Fibroblast of lung (primary cell): ENCODE measurements at regions not wholly inside any gene's neighbourhood (a gene's known extent, or its start where the extent isn't known, plus 50 kb on each side); places are given as distances from the start of the nearest gene placed in this dataset.

Experiments used
- DNase-seq, 2 donors: peaks; one replicate each; pipeline versions ENCODE4 v3.0.0 to v3.0.0-alpha.2; 2010; ENCODE audit warnings: low read depth in 2 of 2
- H2AFZ ChIP-seq: 2 replicates; pipeline ENCODE4 v1.5.1; 2012; ENCODE audit warnings: low read length, control low read depth, inconsistent platforms
- H3K27ac ChIP-seq: 2 replicates; pipeline ENCODE4 v1.5.1; 2011; ENCODE audit warnings: low read length, control low read depth; ENCODE audit not compliant: insufficient read depth
- H3K27me3 ChIP-seq: 2 replicates; pipeline ENCODE4 v1.5.1; 2011; ENCODE audit warnings: mild to moderate bottlenecking, low read length; ENCODE audit not compliant: control insufficient read depth, insufficient read depth
- H3K36me3 ChIP-seq: 2 replicates; pipeline ENCODE4 v1.5.1; 2011; ENCODE audit warnings: low read length; ENCODE audit not compliant: control insufficient read depth, insufficient read depth
- H3K4me1 ChIP-seq: 2 replicates; pipeline ENCODE4 v1.5.1; 2011; ENCODE audit warnings: low read length; ENCODE audit not compliant: control insufficient read depth, insufficient read depth; ENCODE audit errors: extremely low read depth
- H3K4me2 ChIP-seq: 2 replicates; pipeline ENCODE4 v1.5.1; 2011; ENCODE audit warnings: low read length, control low read depth; ENCODE audit not compliant: insufficient read depth; ENCODE audit errors: extremely low read depth
- H3K4me3 ChIP-seq, 4 experiments: fragments of 200-600 bp in 1 of 4; sonication (generic) in 1 of 4; replicated peaks in 1 of 4; 2 replicates each; pipeline ENCODE4 v1.5.1; 2011 to 2016; ENCODE audit warnings: low read length in 4 of 4, low read depth in 3 of 4, mild to moderate bottlenecking in 3 of 4, control low read depth in 2 of 4, inconsistent platforms in 1 of 4, mixed read lengths in 1 of 4; ENCODE audit not compliant: insufficient read depth in 1 of 4; ENCODE audit errors: control extremely low read depth in 1 of 4
- H3K79me2 ChIP-seq: 2 replicates; pipeline ENCODE4 v1.5.1; 2012; ENCODE audit warnings: mild to moderate bottlenecking, low read length, inconsistent platforms; ENCODE audit not compliant: control insufficient read depth, insufficient read depth
- H3K9ac ChIP-seq: 2 replicates; pipeline ENCODE4 v1.5.1; 2011; ENCODE audit warnings: mild to moderate bottlenecking, low read length, control low read depth; ENCODE audit not compliant: insufficient read depth
- H3K9me3 ChIP-seq: 2 replicates; pipeline ENCODE4 v1.5.1; 2012; ENCODE audit warnings: low read depth, low read length; ENCODE audit not compliant: control insufficient read depth, insufficient read depth
- H4K20me1 ChIP-seq: 2 replicates; pipeline ENCODE4 v1.5.1; 2011; ENCODE audit warnings: low read length; ENCODE audit not compliant: control insufficient read depth, insufficient read depth; ENCODE audit errors: extremely low read depth
- EZH2 ChIP-seq: IDR thresholded peaks from 2 replicates; pipeline ENCODE4 v1.5.1; 2012; ENCODE audit warnings: low read length, control low read depth, mild to moderate bottlenecking; ENCODE audit errors: missing control alignments
- TF ChIP-seq, protein P1 (sequence below), 2 donors: IDR thresholded peaks in 1 of 2; conservative IDR thresholded peaks in 1 of 2; 1 replicate in 1 of 2; 2 replicates in 1 of 2; pipeline ENCODE4 v1.5.1; 2011 to 2012; ENCODE audit warnings: low read length in 2 of 2, control low read depth in 1 of 2, inconsistent platforms in 1 of 2, low read depth in 1 of 2, mild to moderate bottlenecking in 1 of 2

GRCh38 chr4:64617800-64618199 lies 208.6 kb upstream of the TECRL start:
- no peak overlapping the region for H3K4me2 ChIP-seq
- TF ChIP-seq, protein P1, sequence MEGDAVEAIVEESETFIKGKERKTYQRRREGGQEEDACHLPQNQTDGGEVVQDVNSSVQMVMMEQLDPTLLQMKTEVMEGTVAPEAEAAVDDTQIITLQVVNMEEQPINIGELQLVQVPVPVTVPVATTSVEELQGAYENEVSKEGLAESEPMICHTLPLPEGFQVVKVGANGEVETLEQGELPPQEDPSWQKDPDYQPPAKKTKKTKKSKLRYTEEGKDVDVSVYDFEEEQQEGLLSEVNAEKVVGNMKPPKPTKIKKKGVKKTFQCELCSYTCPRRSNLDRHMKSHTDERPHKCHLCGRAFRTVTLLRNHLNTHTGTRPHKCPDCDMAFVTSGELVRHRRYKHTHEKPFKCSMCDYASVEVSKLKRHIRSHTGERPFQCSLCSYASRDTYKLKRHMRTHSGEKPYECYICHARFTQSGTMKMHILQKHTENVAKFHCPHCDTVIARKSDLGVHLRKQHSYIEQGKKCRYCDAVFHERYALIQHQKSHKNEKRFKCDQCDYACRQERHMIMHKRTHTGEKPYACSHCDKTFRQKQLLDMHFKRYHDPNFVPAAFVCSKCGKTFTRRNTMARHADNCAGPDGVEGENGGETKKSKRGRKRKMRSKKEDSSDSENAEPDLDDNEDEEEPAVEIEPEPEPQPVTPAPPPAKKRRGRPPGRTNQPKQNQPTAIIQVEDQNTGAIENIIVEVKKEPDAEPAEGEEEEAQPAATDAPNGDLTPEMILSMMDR (conservative IDR thresholded peaks at IDR 0.05 in 1 of 2, IDR thresholded peaks at IDR 0.05 in 1 of 2; ENCODE audit: low read depth in 1 of 2, low read length in 2 of 2) = no peak
- TF ChIP-seq EZH2 = no peak
- H3K27ac ChIP-seq = no peak overlapping the region

DNA sequence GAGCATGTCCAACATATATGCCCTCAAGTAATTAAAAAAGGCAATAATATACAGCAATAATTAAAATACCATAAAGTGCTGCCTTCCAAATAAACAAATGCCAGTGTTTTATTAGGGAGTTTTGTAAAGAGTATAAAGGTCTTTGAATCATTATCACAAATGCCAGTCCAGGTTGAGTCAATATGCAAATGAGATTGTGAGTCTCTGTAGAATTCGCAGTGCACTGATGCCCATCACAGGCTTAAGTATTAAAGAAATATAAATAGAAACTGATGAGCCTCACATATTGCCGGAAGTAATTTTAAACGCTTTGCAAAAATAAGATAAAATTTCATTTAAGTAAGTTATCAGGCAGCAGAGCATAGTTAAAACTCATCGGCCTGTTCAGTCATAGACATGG lies 205.0 kb upstream of the TECRL start:
- Histone ChIP-seq H3K36me3 (no peaks in the 10 kb centered on the region), H3K79me2 (no peaks in the 10 kb centered on the region), H4K20me1 (no peaks in the 10 kb centered on the region), H3K4me3 (no peak overlapping the region), H3K4me2 (no peak overlapping the region), H3K9me3 (no peaks in the 10 kb centered on the region), H3K27ac (no peak overlapping the region), H3K9ac (no peak overlapping the region), H2AFZ (no peak overlapping the region), H3K27me3 (no peaks in the 10 kb centered on the region), H3K4me1 (no peaks in the 10 kb centered on the region)
- TF ChIP-seq EZH2 = no peak
- TF ChIP-seq, protein P1 (conservative IDR thresholded peaks at IDR 0.05 in 1 of 2, IDR thresholded peaks at IDR 0.05 in 1 of 2; ENCODE audit: low read depth in 1 of 2, low read length in 2 of 2) = no peak
- no peak for DNase-seq

More at GRCh38 chr4:64617800-64618199, 208.6 kb upstream of the TECRL start:
- Histone ChIP-seq H4K20me1 (no peaks in the 10 kb centered on the region), H3K4me1 (no peaks in the 10 kb centered on the region), H3K9ac (no peak overlapping the region), H3K27me3 (no peaks in the 10 kb centered on the region), H3K4me3 (no peak overlapping the region), H3K36me3 (no peaks in the 10 kb centered on the region), H3K9me3 (no peaks in the 10 kb centered on the region), H3K79me2 (no peaks in the 10 kb centered on the region), H2AFZ (no peak overlapping the region)
- DNase-seq = peak in 1 of 2 donors; percentile 22

DNA sequence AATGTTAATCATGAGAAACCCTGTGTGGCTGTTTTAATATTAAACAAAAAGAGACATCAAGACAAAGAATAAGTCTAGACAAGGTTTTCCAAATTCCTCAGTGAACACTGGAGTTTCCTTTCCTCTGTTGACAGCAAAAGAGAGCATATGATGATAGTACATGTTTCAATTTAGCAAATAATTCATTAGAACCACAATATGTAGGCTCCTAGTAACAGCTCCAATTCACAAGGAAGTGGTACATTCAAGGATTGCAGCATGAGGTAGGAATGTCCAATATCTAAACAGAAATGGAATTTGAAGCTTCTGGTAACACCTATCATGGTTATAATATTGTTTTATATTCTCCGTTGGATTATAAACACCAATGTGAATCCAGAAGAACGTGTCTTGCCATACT lies 203.8 kb upstream of the TECRL start:
- Histone ChIP-seq H3K4me2 (no peak overlapping the region), H3K9ac (no peak overlapping the region), H3K27ac (no peak overlapping the region), H3K79me2 (no peaks in the 10 kb centered on the region), H3K4me1 (no peaks in the 10 kb centered on the region), H3K36me3 (no peaks in the 10 kb centered on the region), H3K27me3 (no peaks in the 10 kb centered on the region), H4K20me1 (no peaks in the 10 kb centered on the region), H3K9me3 (no peaks in the 10 kb centered on the region), H3K4me3 (no peak overlapping the region), H2AFZ (no peak overlapping the region)
- DNase-seq = peak in 1 of 2 donors; percentile 1
- TF ChIP-seq EZH2 = no peak
- TF ChIP-seq, protein P1 (conservative IDR thresholded peaks at IDR 0.05 in 1 of 2, IDR thresholded peaks at IDR 0.05 in 1 of 2; ENCODE audit: low read depth in 1 of 2, low read length in 2 of 2) = no peak
